GM18505 (cell line): ENCODE measurements at regions not wholly inside any gene's neighbourhood (a gene's known extent, or its start where the extent isn't known, plus 50 kb on each side); places are given as distances from the start of the nearest gene placed in this dataset.

Source experiments
- ATAC-seq: cut with Tn5 transposase; IDR thresholded peaks from one replicate; pipeline ENCODE4 v1.9.1; 2021; ENCODE audit not compliant: unreplicated experiment
- POLR2A ChIP-seq: IDR thresholded peaks from 4 replicates; pipeline ENCODE4 v1.6.1; 2011; ENCODE audit warnings: borderline replicate concordance; ENCODE audit not compliant: insufficient read depth, insufficient read length; ENCODE audit errors: extremely low read depth

GRCh38 chr6:14690120-14691056 lies 555.5 kb upstream of the JARID2 start:
- no peak for ATAC-seq
- TF ChIP-seq POLR2A, result no peak

GRCh38 chr6:14692208-14692607 lies 553.7 kb upstream of the JARID2 start:
- TF ChIP-seq POLR2A, result no peak
- no peak for ATAC-seq

GRCh38 chr6:14693301-14694192 lies 552.3 kb upstream of the JARID2 start:
- no peak for TF ChIP-seq POLR2A
- ATAC-seq, result no peak

- ATAC-seq, result no peak
- no peak for TF ChIP-seq POLR2A
These were observed 551.6 kb upstream of the JARID2 start for GRCh38 chr6:14694308-14694707.

- TF ChIP-seq POLR2A, result no peak
- no peak for ATAC-seq
These were observed 550.3 kb upstream of the JARID2 start for GRCh38 chr6:14695579-14695978.

- TF ChIP-seq POLR2A, result no peak
- no peak for ATAC-seq
These were observed 549.5 kb upstream of the JARID2 start for GRCh38 chr6:14696367-14696766.

GRCh38 chr6:14697427-14697826 lies 548.4 kb upstream of the JARID2 start:
- no peak for ATAC-seq
- no peak for TF ChIP-seq POLR2A

GRCh38 chr6:14699803-14700601 lies 545.9 kb upstream of the JARID2 start:
- no peak for TF ChIP-seq POLR2A
- no peak for ATAC-seq

- no peak for ATAC-seq
- TF ChIP-seq POLR2A, result no peak
These were observed 543.9 kb upstream of the JARID2 start for GRCh38 chr6:14701946-14702345.

- TF ChIP-seq POLR2A, result no peak
- ATAC-seq, result no peak
These were observed 543.2 kb upstream of the JARID2 start for GRCh38 chr6:14702678-14703077.

GRCh38 chr6:14703586-14703985 lies 542.3 kb upstream of the JARID2 start:
- no peak for TF ChIP-seq POLR2A
- no peak for ATAC-seq

GRCh38 chr6:14704383-14705271 lies 541.2 kb upstream of the JARID2 start:
- ATAC-seq, result no peak
- no peak for TF ChIP-seq POLR2A

- no peak for ATAC-seq
- TF ChIP-seq POLR2A, result no peak
These were observed 540.0 kb upstream of the JARID2 start for GRCh38 chr6:14705841-14706377.
